MV-4-11 (cell line): ENCODE measurements at regions not wholly inside any gene's neighbourhood (a gene's known extent, or its start where the extent isn't known, plus 50 kb on each side); places are given as distances from the start of the nearest gene placed in this dataset.

ENCODE experiments used
- DNase-seq: peaks from one replicate; lab custom pipeline; 2025; lab: John Stamatoyannopoulos, UW

GRCh38 chr17:12290207-12290606 is 269.5 kb downstream of the MAP2K4 start:
- DNase-seq: no peak

- no peak for DNase-seq
Observed at GRCh38 chr17:12296209-12296625, 275.5 kb downstream of the MAP2K4 start.

- DNase-seq: no peak
Observed at GRCh38 chr17:12301551-12301950, 280.9 kb downstream of the MAP2K4 start.

GRCh38 chr17:12302711-12303110 is 282.0 kb downstream of the MAP2K4 start:
- DNase-seq: no peak

GRCh38 chr17:12310811-12311210 is 290.1 kb downstream of the MAP2K4 start:
- DNase-seq: peak; percentile 5

- DNase-seq: no peak
Observed at GRCh38 chr17:12312692-12313091, 292.0 kb downstream of the MAP2K4 start.

- no peak for DNase-seq
Observed at GRCh38 chr17:12313786-12314185, 293.1 kb downstream of the MAP2K4 start.

GRCh38 chr17:12316021-12316420 is 295.3 kb downstream of the MAP2K4 start:
- no peak for DNase-seq

- DNase-seq: no peak
Observed at GRCh38 chr17:12318571-12319266, 298.0 kb downstream of the MAP2K4 start.

GRCh38 chr17:12320286-12320685 is 299.6 kb downstream of the MAP2K4 start:
- no peak for DNase-seq

- DNase-seq: no peak
Observed at GRCh38 chr17:12328204-12328603, 307.5 kb downstream of the MAP2K4 start.

- DNase-seq: no peak
Observed at GRCh38 chr17:12330456-12330855, 309.8 kb downstream of the MAP2K4 start.

GRCh38 chr17:12341328-12341727 is 320.7 kb downstream of the MAP2K4 start:
- DNase-seq: no peak

GRCh38 chr17:12342161-12342560 is 321.5 kb downstream of the MAP2K4 start:
- DNase-seq: no peak

- no peak for DNase-seq
Observed at GRCh38 chr17:12342609-12343435, 322.1 kb downstream of the MAP2K4 start.

- no peak for DNase-seq
Observed at GRCh38 chr17:12348476-12348875, 317.2 kb upstream of the MYOCD start.

- DNase-seq: no peak
Observed at GRCh38 chr17:12349297-12349696, 316.4 kb upstream of the MYOCD start.

- no peak for DNase-seq
Observed at GRCh38 chr17:12352127-12352526, 313.6 kb upstream of the MYOCD start.

- no peak for DNase-seq
Observed at GRCh38 chr17:12357600-12357999, 308.1 kb upstream of the MYOCD start.

- no peak for DNase-seq
Observed at GRCh38 chr17:12358477-12358876, 307.2 kb upstream of the MYOCD start.

GRCh38 chr17:12362853-12363455 is 302.7 kb upstream of the MYOCD start:
- no peak for DNase-seq

- no peak for DNase-seq
Observed at GRCh38 chr17:12365805-12366204, 299.9 kb upstream of the MYOCD start.

GRCh38 chr17:12369065-12369464 is 296.6 kb upstream of the MYOCD start:
- DNase-seq: no peak
